Peyer's patch (tissue), 4 donors: ENCODE measurements at regions not wholly inside any gene's neighbourhood (a gene's known extent, or its start where the extent isn't known, plus 50 kb on each side); places are given as distances from the start of the nearest gene placed in this dataset.

ENCODE experiments used
- DNase-seq, 3 donors: peaks; one replicate each; pipeline ENCODE4 v3.0.0-alpha.2; 2017 to 2019
- H3K27ac ChIP-seq, 4 donors: fragments of 200-600 bp; sonication (generic); one replicate each; pipeline ENCODE4 v1.5.1; 2016 to 2019
- H3K27me3 ChIP-seq, 2 donors: fragments of 200-600 bp; sonication (generic); one replicate each; pipeline ENCODE4 v1.5.1; 2019
- H3K36me3 ChIP-seq, 3 donors: fragments of 200-600 bp; sonication (generic); one replicate each; pipeline ENCODE4 v1.5.1; 2016 to 2019
- H3K4me1 ChIP-seq, 4 donors: fragments of 200-600 bp; sonication (generic); one replicate each; pipeline ENCODE4 v1.5.1; 2016 to 2019
- H3K4me3 ChIP-seq, 4 donors: fragments of 200-600 bp; sonication (generic); 1 replicate in 3 of 4; 2 replicates in 1 of 4; pipeline ENCODE4 v1.5.1; 2016 to 2019; ENCODE audit warnings: mild to moderate bottlenecking in 1 of 4
- H3K9me3 ChIP-seq, 4 donors: fragments of 200-600 bp; sonication (generic); one replicate each; pipeline ENCODE4 v1.5.1; 2016 to 2019; ENCODE audit warnings: mild to moderate bottlenecking in 1 of 4
- POLR2A ChIP-seq, 2 donors: fragments of 450-650 bp; IDR thresholded peaks; one replicate each; pipeline ENCODE4 v1.5.1; 2017; ENCODE audit warnings: antibody characterized with exemption in 2 of 2, mild to moderate bottlenecking in 2 of 2, moderate library complexity in 2 of 2
- TF ChIP-seq, protein P1 (sequence below), 6 experiments: fragments of 450-650 bp in 4 of 6; fragments of 200-600 bp in 2 of 6; sonication (generic) in 1 of 6; IDR thresholded peaks; one replicate each; pipeline ENCODE4 v1.5.1; 2017 to 2019; ENCODE audit warnings: antibody characterized with exemption in 6 of 6, mild to moderate bottlenecking in 3 of 6, moderate library complexity in 1 of 6

DNA sequence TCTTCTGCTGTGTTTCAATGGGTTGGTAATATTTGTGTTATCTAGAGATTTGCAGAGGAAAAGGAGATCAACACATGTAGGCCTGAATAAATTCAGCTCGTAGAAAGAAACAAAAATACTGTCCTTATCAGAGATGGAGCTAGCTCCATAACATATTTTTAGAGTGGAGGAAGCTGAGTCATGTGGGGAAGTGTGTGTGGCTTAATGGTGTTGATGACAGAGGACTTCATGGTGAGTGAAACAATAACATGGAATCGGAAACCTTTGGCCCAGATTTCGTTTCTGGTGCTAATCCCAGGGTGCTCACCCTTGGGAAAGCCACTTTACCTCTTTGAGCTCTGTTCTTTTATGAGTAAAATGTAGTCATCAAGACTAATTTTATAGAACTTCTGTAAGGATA, 825.0 kb downstream of the TLR4 start:
- Histone ChIP-seq H3K9me3 (no peaks in the 10 kb centered on the region), H3K4me3 (no peak overlapping the region), H3K4me1 (no peaks in the 10 kb centered on the region), H3K36me3 (no peaks in the 10 kb centered on the region), H3K27ac (no peak overlapping the region), H3K27me3 (no peaks in the 10 kb centered on the region)
- no peak for DNase-seq
- TF ChIP-seq, protein P1, sequence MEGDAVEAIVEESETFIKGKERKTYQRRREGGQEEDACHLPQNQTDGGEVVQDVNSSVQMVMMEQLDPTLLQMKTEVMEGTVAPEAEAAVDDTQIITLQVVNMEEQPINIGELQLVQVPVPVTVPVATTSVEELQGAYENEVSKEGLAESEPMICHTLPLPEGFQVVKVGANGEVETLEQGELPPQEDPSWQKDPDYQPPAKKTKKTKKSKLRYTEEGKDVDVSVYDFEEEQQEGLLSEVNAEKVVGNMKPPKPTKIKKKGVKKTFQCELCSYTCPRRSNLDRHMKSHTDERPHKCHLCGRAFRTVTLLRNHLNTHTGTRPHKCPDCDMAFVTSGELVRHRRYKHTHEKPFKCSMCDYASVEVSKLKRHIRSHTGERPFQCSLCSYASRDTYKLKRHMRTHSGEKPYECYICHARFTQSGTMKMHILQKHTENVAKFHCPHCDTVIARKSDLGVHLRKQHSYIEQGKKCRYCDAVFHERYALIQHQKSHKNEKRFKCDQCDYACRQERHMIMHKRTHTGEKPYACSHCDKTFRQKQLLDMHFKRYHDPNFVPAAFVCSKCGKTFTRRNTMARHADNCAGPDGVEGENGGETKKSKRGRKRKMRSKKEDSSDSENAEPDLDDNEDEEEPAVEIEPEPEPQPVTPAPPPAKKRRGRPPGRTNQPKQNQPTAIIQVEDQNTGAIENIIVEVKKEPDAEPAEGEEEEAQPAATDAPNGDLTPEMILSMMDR (IDR thresholded peaks at IDR 0.05): no peak
- TF ChIP-seq POLR2A (IDR thresholded peaks at IDR 0.05): no peak

DNA sequence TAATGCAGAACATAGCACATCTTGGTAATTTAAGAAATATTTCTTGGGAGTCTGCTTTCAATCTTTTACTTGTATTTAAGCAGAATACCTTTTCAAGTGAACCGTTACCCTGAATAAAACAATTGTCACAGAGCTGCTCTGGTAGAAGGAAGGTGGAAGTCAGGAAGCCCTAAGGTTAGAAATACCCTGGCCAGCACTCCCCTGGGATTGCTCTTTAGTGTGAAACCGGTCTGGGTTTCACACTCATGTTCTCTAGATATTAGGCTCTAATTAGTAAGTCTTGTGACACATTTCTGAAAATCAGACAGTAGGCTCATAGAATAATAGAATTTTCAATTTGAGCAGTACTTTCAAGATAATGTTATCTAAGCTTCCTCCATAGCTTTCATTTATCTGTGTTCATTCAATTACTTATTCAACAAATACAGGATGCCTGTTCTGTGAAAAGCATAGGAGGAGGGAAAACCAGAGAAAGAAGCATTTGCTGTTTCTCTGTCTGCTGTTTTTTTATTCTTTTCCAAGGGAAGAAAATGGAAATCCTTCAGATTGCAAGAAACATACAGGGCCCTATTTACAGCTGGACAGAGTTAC, 825.5 kb downstream of the TLR4 start:
- Histone ChIP-seq H3K4me3 (no peak overlapping the region), H3K4me1 (no peaks in the 10 kb centered on the region), H3K27me3 (no peaks in the 10 kb centered on the region), H3K27ac (no peak overlapping the region), H3K9me3 (no peaks in the 10 kb centered on the region), H3K36me3 (no peaks in the 10 kb centered on the region)
- no peak for DNase-seq
- TF ChIP-seq POLR2A (IDR thresholded peaks at IDR 0.05): no peak
- TF ChIP-seq, protein P1 (IDR thresholded peaks at IDR 0.05): no peak

DNA sequence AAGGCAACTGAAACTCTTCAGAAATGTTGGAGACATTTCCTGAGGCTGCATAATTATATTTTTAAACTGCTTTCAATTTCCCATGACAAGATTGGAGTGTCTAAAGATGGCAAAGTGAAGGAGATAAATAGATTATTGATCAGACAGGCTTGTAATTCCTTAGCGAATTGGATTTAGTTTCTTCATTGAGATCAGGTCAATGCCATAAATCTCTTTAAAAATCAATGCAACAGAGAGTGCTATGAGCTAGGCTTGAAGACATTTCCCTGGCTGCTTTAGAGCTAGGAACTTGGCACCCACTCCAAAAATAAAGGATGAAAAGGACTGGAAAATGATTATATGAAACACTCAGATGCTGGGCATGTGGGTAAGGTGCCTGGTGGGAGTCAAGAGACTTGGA, 828.4 kb downstream of the TLR4 start:
- Histone ChIP-seq H3K4me3 (no peak overlapping the region), H3K9me3 (no peaks in the 10 kb centered on the region), H3K36me3 (no peaks in the 10 kb centered on the region), H3K27me3 (no peaks in the 10 kb centered on the region), H3K4me1 (no peaks in the 10 kb centered on the region), H3K27ac (no peak overlapping the region)
- no peak for TF ChIP-seq POLR2A (IDR thresholded peaks at IDR 0.05)
- TF ChIP-seq, protein P1 (IDR thresholded peaks at IDR 0.05): no peak
- no peak for DNase-seq

DNA sequence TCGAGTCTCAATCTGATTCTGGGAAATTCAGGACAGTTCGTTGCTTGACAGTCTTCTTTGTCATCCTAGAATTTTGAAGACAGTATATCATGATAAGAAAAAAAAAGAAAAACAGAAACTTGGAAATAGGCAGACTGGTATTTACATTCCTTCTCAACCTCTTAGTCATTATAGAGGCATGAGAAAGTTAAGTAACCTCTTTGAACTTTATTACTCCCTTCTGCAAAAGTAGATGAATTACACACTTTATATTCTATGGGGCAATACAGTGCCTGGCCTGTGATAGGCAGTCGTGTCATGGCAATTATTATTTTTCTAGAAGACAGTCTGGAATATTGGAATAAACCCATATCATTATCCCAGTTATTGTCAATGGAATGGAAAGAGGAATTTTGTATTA, 828.9 kb downstream of the TLR4 start:
- H3K27me3 ChIP-seq: no peaks in the 10 kb centered on the region
- H3K27ac ChIP-seq: no peak overlapping the region
- H3K4me1 ChIP-seq: no peaks in the 10 kb centered on the region
- DNase-seq: no peak
- no peaks in the 10 kb centered on the region for H3K9me3 ChIP-seq
- no peak overlapping the region for H3K4me3 ChIP-seq
- no peak for TF ChIP-seq POLR2A (IDR thresholded peaks at IDR 0.05)
- TF ChIP-seq, protein P1 (IDR thresholded peaks at IDR 0.05): no peak
- H3K36me3 ChIP-seq: no peaks in the 10 kb centered on the region

DNA sequence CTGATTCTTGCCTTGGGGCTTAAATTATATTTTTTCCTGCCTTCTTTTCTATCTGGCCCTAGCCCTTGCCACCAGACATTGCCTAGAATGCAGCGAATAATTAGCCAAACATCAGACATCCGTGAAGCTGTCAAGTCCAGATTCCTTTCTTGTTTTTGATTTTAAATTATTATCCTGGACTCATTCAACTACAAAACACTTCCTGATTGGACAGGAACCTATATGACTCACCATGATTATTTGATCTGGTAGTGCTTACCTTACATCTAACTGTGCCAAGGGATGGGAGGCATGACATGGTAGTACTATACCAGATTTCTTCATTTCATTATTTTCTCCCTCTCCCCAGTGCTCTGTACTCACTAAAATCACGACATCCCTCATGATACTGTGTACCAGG, 829.6 kb downstream of the TLR4 start:
- Histone ChIP-seq H3K27me3 (no peaks in the 10 kb centered on the region), H3K27ac (no peak overlapping the region), H3K9me3 (no peaks in the 10 kb centered on the region), H3K36me3 (no peaks in the 10 kb centered on the region), H3K4me1 (no peaks in the 10 kb centered on the region), H3K4me3 (no peak overlapping the region)
- no peak for DNase-seq
- TF ChIP-seq POLR2A (IDR thresholded peaks at IDR 0.05): no peak
- TF ChIP-seq, protein P1 (IDR thresholded peaks at IDR 0.05): no peak

DNA sequence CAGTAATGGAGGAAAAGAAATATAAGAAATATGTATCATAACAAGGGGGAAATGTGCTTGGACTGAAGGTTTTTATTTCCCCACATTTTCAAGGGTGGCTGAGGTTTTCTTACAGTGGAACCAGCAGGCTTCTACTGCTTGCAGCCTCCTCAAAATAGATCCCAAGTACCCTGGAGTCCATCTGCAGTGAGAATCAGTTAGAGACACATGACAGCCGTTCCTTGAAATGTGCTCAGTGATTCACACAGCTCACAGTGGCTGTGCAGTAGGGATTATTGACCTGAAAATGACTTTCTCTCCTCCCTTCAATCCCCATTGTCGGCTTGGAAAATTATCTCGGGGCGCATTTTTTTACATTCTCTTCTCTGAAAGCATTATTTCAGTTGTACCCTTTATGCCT, 832.0 kb downstream of the TLR4 start:
- no peak for TF ChIP-seq POLR2A (IDR thresholded peaks at IDR 0.05)
- TF ChIP-seq, protein P1 (IDR thresholded peaks at IDR 0.05): no peak
- no peaks in the 10 kb centered on the region for H3K9me3 ChIP-seq
- no peaks in the 10 kb centered on the region for H3K4me1 ChIP-seq
- no peaks in the 10 kb centered on the region for H3K36me3 ChIP-seq
- no peak overlapping the region for H3K4me3 ChIP-seq
- H3K27ac ChIP-seq: no peak overlapping the region
- H3K27me3 ChIP-seq: no peaks in the 10 kb centered on the region
- no peak for DNase-seq
